ENCODE measurements at regions not wholly inside any gene's neighbourhood (a gene's known extent, or its start where the extent isn't known, plus 50 kb on each side); places are given as distances from the start of the nearest gene placed in this dataset.

DNA sequence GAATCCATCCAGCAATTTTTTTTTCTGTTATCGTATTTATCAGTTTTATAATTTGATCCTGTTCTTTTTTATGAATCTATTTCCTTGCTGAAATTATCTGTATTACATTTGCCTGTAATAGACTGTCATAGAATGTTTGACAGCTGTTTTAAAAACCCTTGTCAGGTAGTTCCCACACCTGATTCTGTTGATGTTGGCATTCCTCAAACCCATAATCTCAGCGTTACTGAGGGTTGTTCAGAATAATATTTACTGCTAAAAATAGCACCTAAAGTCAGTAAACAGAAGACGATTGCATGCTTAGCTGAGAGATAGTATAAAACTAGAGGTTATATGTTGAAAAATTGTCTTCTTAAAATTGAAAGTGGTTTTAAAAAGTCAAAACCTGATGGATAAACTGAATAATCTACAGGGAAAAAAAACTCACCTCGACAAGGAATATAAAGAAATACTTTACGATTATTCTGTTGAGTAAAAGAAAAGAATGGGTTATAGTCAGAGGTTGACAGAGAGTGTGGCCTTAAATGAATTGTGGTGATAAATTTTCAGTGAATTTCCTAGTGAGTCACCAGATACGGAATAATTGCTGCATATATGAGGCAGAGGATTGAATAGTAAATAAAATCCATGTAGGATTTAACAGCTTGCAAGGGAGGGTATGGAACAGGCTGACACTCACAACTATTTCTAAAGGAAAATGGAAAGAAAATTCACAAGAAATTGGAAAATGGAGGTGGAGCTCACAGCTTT lies 824.1 kb upstream of the IGFBP3 start:
- H2AFZ ChIP-seq (ENCODE audit: low read depth, low read length): no peak overlapping the region

GRCh38 chr7:46742601-46743000 lies 821.5 kb upstream of the IGFBP3 start:
- Histone ChIP-seq H4K20me1 (ENCODE audit: insufficient read depth, low read length) (no peaks in the 10 kb centered on the region), H3K27me3 (ENCODE audit: insufficient read depth, low read length) (no peaks in the 10 kb centered on the region), H3K9me3 (ENCODE audit: insufficient read depth, low read depth, low read length) (no peaks in the 10 kb centered on the region), H3K79me2 (ENCODE audit: insufficient read depth, low read length) (no peaks in the 10 kb centered on the region), H3K4me2 (ENCODE audit: low read length) (no peak overlapping the region), H3K9ac (ENCODE audit: low read length) (no peak overlapping the region), H3K36me3 (ENCODE audit: insufficient read depth, low read length) (no peaks in the 10 kb centered on the region), H2AFZ (ENCODE audit: low read depth, low read length) (no peak overlapping the region), H3K4me3 (ENCODE audit: insufficient read depth, low read depth, low read length) (no peak overlapping the region), H3K4me1 (ENCODE audit: insufficient read depth, low read length) (peaks cover 10% of the 10 kb centered on the region), H3K27ac (ENCODE audit: low read depth, low read length) (no peak overlapping the region)
- Mint-ChIP-seq H3K9me3 (ENCODE audit: unreplicated experiment) (no peaks in the 10 kb centered on the region), H3K4me1 (ENCODE audit: low read depth, unreplicated experiment) (no peaks in the 10 kb centered on the region), H3K4me3 (ENCODE audit: unreplicated experiment) (no peak overlapping the region), H3K36me3 (ENCODE audit: low read depth, unreplicated experiment) (no peaks in the 10 kb centered on the region), H3K27me3 (ENCODE audit: low read depth, unreplicated experiment) (no peaks in the 10 kb centered on the region), H3K27ac (ENCODE audit: unreplicated experiment) (no peak overlapping the region)
- FAIRE-seq: no peak
- TF ChIP-seq, protein P1, sequence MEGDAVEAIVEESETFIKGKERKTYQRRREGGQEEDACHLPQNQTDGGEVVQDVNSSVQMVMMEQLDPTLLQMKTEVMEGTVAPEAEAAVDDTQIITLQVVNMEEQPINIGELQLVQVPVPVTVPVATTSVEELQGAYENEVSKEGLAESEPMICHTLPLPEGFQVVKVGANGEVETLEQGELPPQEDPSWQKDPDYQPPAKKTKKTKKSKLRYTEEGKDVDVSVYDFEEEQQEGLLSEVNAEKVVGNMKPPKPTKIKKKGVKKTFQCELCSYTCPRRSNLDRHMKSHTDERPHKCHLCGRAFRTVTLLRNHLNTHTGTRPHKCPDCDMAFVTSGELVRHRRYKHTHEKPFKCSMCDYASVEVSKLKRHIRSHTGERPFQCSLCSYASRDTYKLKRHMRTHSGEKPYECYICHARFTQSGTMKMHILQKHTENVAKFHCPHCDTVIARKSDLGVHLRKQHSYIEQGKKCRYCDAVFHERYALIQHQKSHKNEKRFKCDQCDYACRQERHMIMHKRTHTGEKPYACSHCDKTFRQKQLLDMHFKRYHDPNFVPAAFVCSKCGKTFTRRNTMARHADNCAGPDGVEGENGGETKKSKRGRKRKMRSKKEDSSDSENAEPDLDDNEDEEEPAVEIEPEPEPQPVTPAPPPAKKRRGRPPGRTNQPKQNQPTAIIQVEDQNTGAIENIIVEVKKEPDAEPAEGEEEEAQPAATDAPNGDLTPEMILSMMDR (IDR thresholded peaks at IDR 0.05; ENCODE audit: insufficient read depth, low read depth, low read length): no peak
- no peak for TF ChIP-seq EZH2 (IDR thresholded peaks at IDR 0.05; ENCODE audit: insufficient read depth, low read length)
- no peak for DNase-seq (ENCODE audit: low read depth)

More for the DNA sequence above, 824.1 kb upstream of the IGFBP3 start:
- Histone ChIP-seq H3K4me3 (ENCODE audit: insufficient read depth, low read depth, low read length) (no peak overlapping the region), H3K36me3 (ENCODE audit: insufficient read depth, low read length) (no peaks in the 10 kb centered on the region), H3K4me1 (ENCODE audit: insufficient read depth, low read length) (peaks cover 18% of the 10 kb centered on the region), H3K4me2 (ENCODE audit: low read length) (peak overlapping the region; percentile 5), H4K20me1 (ENCODE audit: insufficient read depth, low read length) (no peaks in the 10 kb centered on the region), H3K9ac (ENCODE audit: low read length) (no peak overlapping the region), H3K27me3 (ENCODE audit: insufficient read depth, low read length) (no peaks in the 10 kb centered on the region), H3K9me3 (ENCODE audit: insufficient read depth, low read depth, low read length) (no peaks in the 10 kb centered on the region), H3K79me2 (ENCODE audit: insufficient read depth, low read length) (no peaks in the 10 kb centered on the region), H3K27ac (ENCODE audit: low read depth, low read length) (no peak overlapping the region)
- Mint-ChIP-seq H3K27me3 (ENCODE audit: low read depth, unreplicated experiment) (peaks cover under 1% of the 10 kb centered on the region), H3K9me3 (ENCODE audit: unreplicated experiment) (no peaks in the 10 kb centered on the region), H3K36me3 (ENCODE audit: low read depth, unreplicated experiment) (no peaks in the 10 kb centered on the region), H3K27ac (ENCODE audit: unreplicated experiment) (no peak overlapping the region), H3K4me3 (ENCODE audit: unreplicated experiment) (no peak overlapping the region), H3K4me1 (ENCODE audit: low read depth, unreplicated experiment) (peaks cover 16% of the 10 kb centered on the region)
- TF ChIP-seq, protein P1 (IDR thresholded peaks at IDR 0.05; ENCODE audit: insufficient read depth, low read depth, low read length): no peak
- TF ChIP-seq EZH2 (IDR thresholded peaks at IDR 0.05; ENCODE audit: insufficient read depth, low read length): no peak
- peak; percentile 56 for DNase-seq (ENCODE audit: low read depth)
- FAIRE-seq: peak; percentile 73

- H3K36me3 Mint-ChIP-seq (ENCODE audit: low read depth, unreplicated experiment): no peaks in the 10 kb centered on the region
- H3K4me1 Mint-ChIP-seq (ENCODE audit: low read depth, unreplicated experiment): no peaks in the 10 kb centered on the region
- H3K27me3 Mint-ChIP-seq (ENCODE audit: low read depth, unreplicated experiment): no peaks in the 10 kb centered on the region
- Histone ChIP-seq H3K27me3 (ENCODE audit: insufficient read depth, low read length) (no peaks in the 10 kb centered on the region), H3K36me3 (ENCODE audit: insufficient read depth, low read length) (no peaks in the 10 kb centered on the region), H3K4me1 (ENCODE audit: insufficient read depth, low read length) (peaks cover 6% of the 10 kb centered on the region), H3K27ac (ENCODE audit: low read depth, low read length) (no peak overlapping the region), H3K9me3 (ENCODE audit: insufficient read depth, low read depth, low read length) (no peaks in the 10 kb centered on the region), H3K4me3 (ENCODE audit: insufficient read depth, low read depth, low read length) (no peak overlapping the region), H2AFZ (ENCODE audit: low read depth, low read length) (no peak overlapping the region), H3K79me2 (ENCODE audit: insufficient read depth, low read length) (no peaks in the 10 kb centered on the region), H4K20me1 (ENCODE audit: insufficient read depth, low read length) (no peaks in the 10 kb centered on the region), H3K4me2 (ENCODE audit: low read length) (no peak overlapping the region), H3K9ac (ENCODE audit: low read length) (no peak overlapping the region)
- no peak overlapping the region for H3K4me3 Mint-ChIP-seq (ENCODE audit: unreplicated experiment)
- no peaks in the 10 kb centered on the region for H3K9me3 Mint-ChIP-seq (ENCODE audit: unreplicated experiment)
- DNase-seq (ENCODE audit: low read depth) (peak; percentile 67), FAIRE-seq (no peak)
- no peak overlapping the region for H3K27ac Mint-ChIP-seq (ENCODE audit: unreplicated experiment)
- TF ChIP-seq, protein P1 (IDR thresholded peaks at IDR 0.05; ENCODE audit: insufficient read depth, low read depth, low read length): no peak
- TF ChIP-seq EZH2 (IDR thresholded peaks at IDR 0.05; ENCODE audit: insufficient read depth, low read length): no peak
Measured at GRCh38 chr7:46741938-46742540, 821.0 kb upstream of the IGFBP3 start.
